ENCODE measurements at regions not wholly inside any gene's neighbourhood (a gene's known extent, or its start where the extent isn't known, plus 50 kb on each side); places are given as distances from the start of the nearest gene placed in this dataset.

DNA sequence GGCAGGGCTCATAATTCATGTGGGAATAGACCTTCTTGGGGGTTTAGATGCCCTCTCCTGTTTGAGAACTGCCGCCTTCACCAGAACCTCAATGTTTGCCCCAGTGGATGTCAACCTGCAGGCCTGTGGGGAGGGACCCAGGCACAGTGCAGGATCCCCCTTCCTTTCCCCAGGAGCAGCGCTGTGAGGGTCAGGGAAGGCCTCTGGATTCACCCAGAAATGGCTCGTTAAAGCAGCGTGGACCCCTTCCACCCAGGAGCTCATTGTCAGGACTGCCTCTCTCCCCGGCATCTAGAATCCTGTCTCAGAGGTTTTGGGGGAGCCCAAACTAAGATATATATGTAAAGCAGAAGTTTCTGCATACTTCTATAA, 188.3 kb downstream of the GADD45G start:
- DNase-seq (ENCODE audit: low spot score) = no peak

DNA sequence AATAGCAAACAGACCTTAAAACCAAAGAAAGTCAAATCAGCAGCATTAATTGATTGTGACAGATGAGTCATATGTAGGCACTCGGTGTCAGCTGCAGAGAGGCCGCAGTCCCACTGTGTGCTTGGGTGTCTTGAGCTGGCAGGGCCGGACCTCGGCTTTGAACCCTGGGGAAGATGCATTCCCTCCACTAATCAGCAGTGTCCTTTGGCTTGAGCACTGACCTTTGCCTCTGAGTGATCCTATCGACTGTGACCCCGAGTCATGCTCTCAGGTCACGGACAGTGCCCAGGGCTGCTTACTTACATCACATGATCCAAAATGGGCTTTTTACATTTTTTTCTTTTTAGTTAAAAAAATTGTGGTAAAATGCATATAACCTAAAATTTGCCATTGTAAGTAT, 188.7 kb downstream of the GADD45G start:
- no peak for DNase-seq (ENCODE audit: low spot score)

DNA sequence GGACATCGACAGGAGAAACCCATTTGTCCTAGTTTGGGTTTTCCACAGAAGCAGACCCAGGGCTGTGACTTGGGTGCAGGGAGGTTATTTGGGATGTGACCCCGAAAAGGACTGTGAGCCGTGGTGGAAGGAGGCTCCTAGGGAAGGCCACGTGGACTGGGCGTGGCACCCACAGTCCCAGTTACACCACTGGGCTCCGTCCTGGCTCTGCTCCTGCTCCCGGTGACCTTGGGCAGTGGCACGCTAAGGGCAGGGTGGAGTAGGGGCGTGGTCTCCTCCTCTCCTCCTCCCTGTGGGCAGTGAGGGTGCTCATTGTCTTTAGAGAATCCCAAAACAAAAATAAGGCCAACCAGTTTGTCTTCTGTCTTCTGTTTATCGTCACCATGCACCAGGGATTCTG, 190.1 kb downstream of the GADD45G start:
- DNase-seq (ENCODE audit: low spot score) = no peak

DNA sequence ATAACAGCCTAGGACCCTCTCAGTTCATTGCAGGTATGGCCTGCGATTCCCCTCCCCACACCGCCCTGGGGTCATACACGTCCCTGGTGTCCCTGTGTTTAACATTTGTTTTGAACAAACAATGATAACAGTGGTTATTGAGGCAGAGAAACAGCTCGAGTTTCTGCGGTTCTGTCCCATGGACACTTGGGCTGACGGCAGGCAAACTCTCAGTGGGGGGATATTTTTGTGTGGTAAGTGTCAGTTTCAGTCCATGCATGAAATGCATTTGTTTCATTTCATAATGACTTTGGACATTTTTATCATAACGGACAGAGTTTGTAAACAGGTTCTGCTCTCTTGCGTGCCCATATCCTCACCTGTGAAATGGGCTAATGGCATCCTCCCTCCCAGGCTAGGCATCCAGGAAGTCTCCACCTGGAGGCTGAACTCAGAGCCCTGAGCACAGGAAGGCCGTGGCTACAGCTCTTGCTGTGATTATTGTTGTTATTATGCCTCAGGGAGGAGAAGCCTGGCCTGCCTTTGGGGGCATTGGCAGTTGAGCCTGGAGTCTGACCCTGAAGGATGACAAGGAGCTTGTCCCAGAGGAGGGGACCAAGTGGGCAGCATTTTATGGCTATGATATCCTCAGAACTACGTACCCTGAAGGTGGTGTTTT, 190.9 kb downstream of the GADD45G start:
- no peak for DNase-seq (ENCODE audit: low spot score)

DNA sequence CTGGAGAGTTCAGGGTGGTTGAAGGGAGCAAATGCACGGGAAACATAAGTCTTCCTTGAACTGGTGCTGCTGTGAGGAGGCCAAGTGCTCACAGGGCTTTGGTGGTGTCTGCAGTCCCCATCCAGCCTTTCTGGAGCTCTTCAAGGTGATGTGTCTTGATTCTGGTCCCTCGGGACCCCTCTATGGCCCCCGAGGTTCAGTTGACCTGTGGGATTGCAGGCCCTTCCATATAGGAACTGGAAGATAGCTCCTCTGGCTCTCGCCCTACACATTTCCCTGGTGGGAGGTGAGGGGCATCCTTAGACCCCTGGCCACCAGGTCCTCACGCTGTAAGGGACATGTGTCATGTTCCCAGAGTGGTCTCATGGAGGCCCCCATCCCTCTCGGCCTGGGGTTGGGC, 191.8 kb downstream of the GADD45G start:
- DNase-seq (ENCODE audit: low spot score) = no peak

- DNase-seq (ENCODE audit: low spot score) = no peak
Measured at GRCh38 chr9:89797255-89797654, 192.4 kb downstream of the GADD45G start.

DNA sequence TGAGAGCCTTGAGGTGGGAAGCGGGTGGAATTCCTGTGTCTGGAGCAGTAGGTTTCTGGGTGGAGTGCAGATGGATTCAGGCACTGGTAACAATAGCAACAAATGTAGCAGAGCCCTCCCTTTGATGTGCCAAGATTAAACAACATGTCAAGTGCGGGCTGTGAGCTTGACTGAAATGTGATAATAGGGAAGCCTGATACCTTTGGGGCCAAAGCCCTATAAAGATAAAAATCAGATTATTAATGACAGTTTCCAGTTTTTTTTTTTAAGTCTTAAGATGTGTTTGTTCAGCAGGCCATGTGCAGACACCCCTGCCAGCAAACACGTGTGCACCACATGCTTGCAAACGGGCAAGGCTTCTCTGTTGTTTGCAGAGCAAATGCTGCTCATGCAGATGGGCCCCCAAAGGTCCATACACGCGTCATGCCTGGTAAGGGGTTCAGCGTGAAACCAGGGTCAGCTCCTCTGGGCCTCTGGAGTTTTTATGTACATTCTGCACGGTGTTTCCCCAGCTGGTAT, 193.2 kb downstream of the GADD45G start:
- no peak for DNase-seq (ENCODE audit: low spot score)

DNA sequence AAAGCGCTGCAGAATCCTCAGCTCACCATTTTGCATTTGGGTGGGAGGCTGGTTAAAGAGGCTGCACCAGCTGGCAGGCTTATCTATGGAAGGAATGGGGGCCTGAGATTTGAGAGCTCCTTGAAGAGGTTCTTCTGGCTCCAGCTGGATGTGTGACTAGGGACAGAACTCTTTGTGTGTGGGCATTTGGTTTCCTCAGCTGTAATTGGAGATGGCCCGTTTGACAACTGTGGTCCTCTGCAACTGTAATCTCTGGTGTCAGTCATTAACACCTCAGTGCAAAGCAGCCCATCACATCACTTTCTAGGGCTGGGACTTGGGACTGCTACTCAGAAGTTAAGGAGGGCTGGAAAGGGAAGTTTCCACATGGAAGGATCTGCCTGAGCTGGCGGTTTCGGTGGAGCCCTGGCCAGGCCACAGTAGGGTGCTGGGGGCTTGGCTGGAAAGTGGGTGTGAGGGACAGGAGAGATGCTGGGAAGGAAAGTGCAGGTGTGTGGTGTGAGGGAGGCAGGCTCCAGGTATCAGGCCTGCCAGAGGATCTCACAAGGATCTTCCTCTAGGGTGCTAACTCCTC, 193.8 kb downstream of the GADD45G start:
- no peak for DNase-seq (ENCODE audit: low spot score)

DNA sequence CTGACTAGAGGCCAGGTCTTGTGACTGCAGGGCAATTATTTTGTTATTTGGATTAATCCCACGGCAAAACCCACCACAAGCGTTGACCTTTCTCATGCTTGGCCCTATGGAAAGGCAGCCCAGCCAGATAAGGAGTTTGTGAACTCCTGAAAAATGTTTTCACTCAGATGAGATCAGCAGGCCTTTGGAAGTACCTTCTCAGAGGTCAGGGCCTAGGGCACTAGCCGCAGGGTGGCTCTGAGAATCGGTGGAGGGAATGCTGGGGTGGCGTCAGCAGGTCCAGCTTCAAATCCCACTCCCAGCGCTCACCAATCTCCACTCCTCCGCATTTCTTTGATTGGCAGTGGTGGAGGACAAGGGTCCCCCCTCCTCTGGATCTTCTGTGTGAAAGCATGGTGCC, 194.4 kb downstream of the GADD45G start:
- DNase-seq (ENCODE audit: low spot score) = no peak

DNA sequence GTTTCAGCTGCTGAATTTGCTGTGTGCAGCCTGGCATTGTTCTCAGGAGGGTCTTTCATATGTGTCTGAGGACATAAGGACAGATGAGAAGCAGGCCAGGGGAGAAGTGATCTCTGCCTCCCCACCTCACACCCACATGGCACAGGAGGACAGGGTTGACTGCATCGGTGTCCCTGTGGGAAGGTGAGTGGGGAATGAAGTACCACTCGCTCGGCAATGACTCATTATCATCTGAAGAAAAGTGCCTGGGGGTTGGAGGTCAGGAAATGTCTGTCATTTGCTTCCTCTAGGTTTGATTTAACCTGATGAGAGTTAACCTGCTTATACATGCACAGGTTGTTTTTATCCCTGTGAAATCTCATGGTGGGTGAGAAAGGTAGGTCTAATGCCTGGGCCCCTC, 195.0 kb downstream of the GADD45G start:
- DNase-seq (ENCODE audit: low spot score) = no peak

GRCh38 chr9:89801341-89801740, 196.5 kb downstream of the GADD45G start:
- DNase-seq (ENCODE audit: low spot score) = no peak

DNA sequence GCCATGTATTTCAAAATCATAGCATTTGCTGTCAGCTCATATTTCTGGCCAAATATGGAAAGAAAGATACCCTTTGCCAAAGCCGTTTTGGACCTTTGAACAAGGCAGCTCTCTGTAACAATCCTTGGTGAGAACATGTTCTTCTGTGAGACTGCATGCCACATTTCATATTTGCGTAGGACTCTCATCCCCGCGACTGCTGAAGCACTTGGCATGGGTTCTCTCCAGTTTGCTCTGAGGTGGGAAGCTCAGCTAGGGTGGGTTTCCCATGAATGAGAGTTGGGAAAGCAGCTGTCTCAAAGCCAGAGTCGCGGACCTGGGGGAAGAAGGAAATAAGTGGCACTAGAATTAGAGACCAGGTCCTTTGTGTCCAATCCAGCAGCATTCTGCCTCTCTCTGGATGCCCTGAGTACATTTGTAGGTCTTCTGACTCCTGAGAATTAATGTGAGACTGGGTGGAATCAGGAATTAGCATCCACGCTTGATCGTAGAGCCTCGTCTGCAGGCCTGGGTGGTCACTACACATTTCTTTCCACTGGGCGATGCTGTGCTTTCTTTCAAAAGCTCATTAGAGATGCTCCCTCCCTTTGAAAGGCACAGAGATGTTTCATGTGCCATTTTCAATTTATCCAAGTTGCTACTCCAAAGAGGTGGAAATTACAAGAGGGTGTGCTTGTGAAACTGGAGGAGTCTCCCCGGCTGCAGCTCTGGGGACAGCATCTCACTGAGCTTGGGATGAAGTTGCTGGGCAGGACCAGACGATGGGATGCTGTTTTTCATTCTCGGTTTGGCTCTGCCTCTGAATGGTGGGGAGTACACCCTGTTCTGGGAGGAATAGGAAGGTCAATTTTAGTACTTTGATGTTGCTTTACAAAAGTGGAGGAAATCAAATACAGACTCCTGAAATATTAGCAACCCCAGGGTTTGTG, 197.2 kb downstream of the GADD45G start:
- DNase-seq (ENCODE audit: low spot score) = no peak

- DNase-seq (ENCODE audit: low spot score) = no peak
Measured at GRCh38 chr9:89802781-89803355, 198.1 kb downstream of the GADD45G start.

- no peak for DNase-seq (ENCODE audit: low spot score)
Measured at GRCh38 chr9:89803403-89803802, 198.6 kb downstream of the GADD45G start.

GRCh38 chr9:89804766-89805531, 200.1 kb downstream of the GADD45G start:
- no peak for DNase-seq (ENCODE audit: low spot score)

DNA sequence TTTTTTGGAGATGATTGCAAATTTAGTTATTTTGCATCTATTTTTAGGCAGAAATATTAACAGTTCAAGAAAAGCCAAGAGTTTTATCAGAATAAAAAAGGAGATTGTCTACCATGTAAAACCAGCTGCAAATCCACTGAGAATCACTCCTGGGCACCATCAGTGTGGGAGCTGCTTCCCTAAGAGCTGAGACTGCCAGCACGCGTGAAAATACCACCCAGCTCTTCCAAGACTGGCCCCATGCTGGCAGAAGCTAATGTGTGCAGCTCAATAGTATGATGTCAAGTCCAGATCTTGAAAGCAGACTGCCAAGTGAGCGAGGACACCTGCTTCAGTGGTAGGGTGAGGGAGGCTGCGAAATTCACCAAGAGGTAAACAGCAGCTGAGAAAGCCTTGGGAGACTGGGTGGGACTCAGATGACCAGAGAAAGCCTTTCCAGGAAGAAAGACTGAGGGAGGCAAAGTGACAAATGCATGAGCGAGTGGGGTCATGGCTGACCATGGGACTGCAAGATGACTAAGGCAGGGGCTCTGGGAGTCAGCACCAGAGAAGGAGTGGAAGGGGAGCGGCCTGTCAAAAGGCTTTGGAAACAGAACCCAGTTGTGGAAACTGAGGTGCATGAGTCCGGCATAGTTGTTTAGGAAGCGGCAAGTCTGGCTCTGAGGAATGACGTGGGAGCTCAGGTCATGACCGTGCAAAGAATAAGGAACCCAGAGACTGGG, 200.9 kb downstream of the GADD45G start:
- no peak for DNase-seq (ENCODE audit: low spot score)

GRCh38 chr9:89806371-89807100, 201.7 kb downstream of the GADD45G start:
- DNase-seq (ENCODE audit: low spot score) = no peak

DNA sequence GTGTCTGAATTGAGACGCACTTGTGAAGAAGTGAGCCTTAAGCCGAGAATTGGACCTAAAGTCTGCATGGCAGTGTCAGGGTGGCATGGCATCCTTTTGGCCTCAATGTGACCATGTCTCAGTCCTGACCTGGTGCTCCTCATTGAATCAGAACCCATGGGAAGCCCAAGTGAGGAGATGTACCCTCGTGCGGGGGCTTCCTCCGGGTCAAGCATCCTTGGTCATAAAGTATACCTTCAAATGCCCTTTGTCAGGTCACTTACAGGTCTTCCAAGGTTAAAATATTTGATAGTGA, 202.2 kb downstream of the GADD45G start:
- DNase-seq (ENCODE audit: low spot score) = no peak

DNA sequence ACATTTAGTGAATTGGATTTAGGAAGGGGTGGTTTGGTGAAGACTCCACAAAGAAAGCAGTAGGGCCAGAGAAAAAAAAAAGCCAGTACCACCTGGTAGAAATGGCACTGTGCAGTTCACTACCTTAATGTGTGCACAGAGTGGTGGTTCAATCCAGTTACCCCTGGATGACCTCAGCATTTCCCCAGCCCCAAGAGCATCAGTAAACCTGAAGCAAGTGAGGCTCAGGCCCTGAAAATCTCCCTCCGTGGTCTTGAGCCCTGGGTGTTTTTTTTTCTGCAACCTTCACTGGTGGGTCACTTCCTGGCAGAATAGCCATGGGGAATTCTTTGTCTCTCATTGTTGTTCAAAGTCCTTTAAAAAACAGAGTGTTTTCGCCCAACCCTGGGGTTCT, 202.9 kb downstream of the GADD45G start:
- no peak for DNase-seq (ENCODE audit: low spot score)

GRCh38 chr9:89808076-89808755, 203.4 kb downstream of the GADD45G start:
- no peak for DNase-seq (ENCODE audit: low spot score)

Measured in H4 (cell line).